Loucy (cell line): ENCODE measurements at regions not wholly inside any gene's neighbourhood (a gene's known extent, or its start where the extent isn't known, plus 50 kb on each side); places are given as distances from the start of the nearest gene placed in this dataset.

Experiments
- CTCF ChIP-seq: fragments of 200-600 bp; sonication (generic); conservative IDR thresholded peaks from 2 replicates; pipeline ENCODE4 v1.5.1; 2014; ENCODE audit warnings: mild to moderate bottlenecking, antibody characterized with exemption, low read length
- EZH2phosphoT487 ChIP-seq: fragments of 200-600 bp; IDR thresholded peaks from 2 replicates; pipeline ENCODE4 v1.6.1; 2018; ENCODE audit warnings: antibody characterized with exemption, mild to moderate bottlenecking, moderate library complexity, borderline replicate concordance

GRCh38 chr9:90555351-90556057 is 87.1 kb downstream of the DIRAS2 start:
- TF ChIP-seq CTCF, result no peak
- no peak for TF ChIP-seq EZH2phosphoT487
